Bronchial epithelial cell (primary cell): ENCODE measurements at regions not wholly inside any gene's neighbourhood (a gene's known extent, or its start where the extent isn't known, plus 50 kb on each side); places are given as distances from the start of the nearest gene placed in this dataset.

Experiments
- DNase-seq: peaks from one replicate; pipeline ENCODE4 v3.0.0-alpha.2; 2010; ENCODE audit warnings: low read depth
- FAIRE-seq: peaks from 2 replicates; lab custom pipeline; 2011; peaks lifted over from hg19 to GRCh38; lab: Jason Lieb, UNC
- H3K27me3 ChIP-seq: 2 replicates; pipeline ENCODE4 v1.5.1; 2011; ENCODE audit warnings: low read length; ENCODE audit not compliant: control insufficient read depth, insufficient read depth
- H3K36me3 ChIP-seq: 2 replicates; pipeline ENCODE4 v1.5.1; 2011; ENCODE audit warnings: low read length; ENCODE audit not compliant: control insufficient read depth, insufficient read depth
- H3K4me3 ChIP-seq: 2 replicates; pipeline ENCODE4 v1.5.1; 2011; ENCODE audit warnings: mild to moderate bottlenecking, low read depth, low read length, control low read depth
- CTCF ChIP-seq: IDR thresholded peaks from 2 replicates; pipeline ENCODE4 v1.5.1; 2011; ENCODE audit warnings: mild to moderate bottlenecking, moderate library complexity, low read length, control low read depth, inconsistent platforms; ENCODE audit not compliant: insufficient read depth, severe bottlenecking

GRCh38 chr6:47114460-47114859 is 72.3 kb upstream of the ADGRF1 start:
- FAIRE-seq = no peak
- DNase-seq = no peak
- H3K27me3 ChIP-seq = no peaks in the 10 kb centered on the region
- H3K36me3 ChIP-seq = no peaks in the 10 kb centered on the region
- no peak overlapping the region for H3K4me3 ChIP-seq
- TF ChIP-seq CTCF = no peak

GRCh38 chr6:47112317-47112716 is 70.2 kb upstream of the ADGRF1 start:
- H3K27me3 ChIP-seq = no peaks in the 10 kb centered on the region
- H3K36me3 ChIP-seq = no peaks in the 10 kb centered on the region
- no peak for FAIRE-seq
- no peak for DNase-seq
- no peak overlapping the region for H3K4me3 ChIP-seq
- TF ChIP-seq CTCF = no peak

GRCh38 chr6:47111685-47112084 is 69.6 kb upstream of the ADGRF1 start:
- DNase-seq (peak; percentile 47), FAIRE-seq (no peak)
- Histone ChIP-seq H3K36me3 (no peaks in the 10 kb centered on the region), H3K4me3 (no peak overlapping the region), H3K27me3 (no peaks in the 10 kb centered on the region)
- TF ChIP-seq CTCF = no peak

GRCh38 chr6:47109281-47109680 is 67.1 kb upstream of the ADGRF1 start:
- Histone ChIP-seq H3K27me3 (no peaks in the 10 kb centered on the region), H3K36me3 (no peaks in the 10 kb centered on the region), H3K4me3 (no peak overlapping the region)
- no peak for FAIRE-seq
- no peak for DNase-seq
- no peak for TF ChIP-seq CTCF

- TF ChIP-seq CTCF = no peak
- DNase-seq (peak; percentile 53), FAIRE-seq (no peak)
- Histone ChIP-seq H3K36me3 (no peaks in the 10 kb centered on the region), H3K27me3 (no peaks in the 10 kb centered on the region), H3K4me3 (no peak overlapping the region)
Observed at GRCh38 chr6:47106721-47107197, 64.6 kb upstream of the ADGRF1 start.

- no peaks in the 10 kb centered on the region for H3K27me3 ChIP-seq
- DNase-seq = no peak
- FAIRE-seq = no peak
- H3K36me3 ChIP-seq = no peaks in the 10 kb centered on the region
- TF ChIP-seq CTCF = no peak
- H3K4me3 ChIP-seq = no peak overlapping the region
Observed at GRCh38 chr6:47106216-47106615, 64.1 kb upstream of the ADGRF1 start.
